A673 (cell line): ENCODE measurements at regions not wholly inside any gene's neighbourhood (a gene's known extent, or its start where the extent isn't known, plus 50 kb on each side); places are given as distances from the start of the nearest gene placed in this dataset.

ENCODE experiments used
- BruUV-seq: library from RNA; stranded (reverse); fragments of 400-500 nt; replicated peaks from 2 replicates; lab custom pipeline; 2021; lab: Mats Ljungman, UMichigan
- CTCF ChIA-PET: fragments of 300-600 bp; sonication (Branson Sonifier 250); formaldehyde crosslinking; loops from one replicate; lab custom pipeline; 2022; ENCODE audit warnings: antibody characterized with exemption; lab: Charles Lee
- POLR2A ChIA-PET: fragments of 300-600 bp; sonication (Branson Sonifier 250); formaldehyde crosslinking; loops from one replicate; lab custom pipeline; 2022; ENCODE audit warnings: antibody characterized with exemption; ENCODE audit not compliant: low non-redundant PET; lab: Charles Lee
- DNase-seq: peaks from one replicate; pipeline ENCODE4 v3.0.0-alpha.2; 2015; ENCODE audit warnings: low spot score
- H3K27ac ChIP-seq: fragments of 200-600 bp; sonication (generic); 2 replicates; pipeline ENCODE4 v1.5.1; 2016; ENCODE audit warnings: mixed run types, low read depth, mild to moderate bottlenecking, mixed read lengths, antibody characterized with exemption, low read length; ENCODE audit not compliant: poor library complexity, severe bottlenecking
- H3K27me3 ChIP-seq: fragments of 200-600 bp; sonication (generic); replicated peaks from 2 replicates; pipeline ENCODE4 v1.6.1; 2017; ENCODE audit warnings: mixed run types, low read depth, mild to moderate bottlenecking, mixed read lengths, antibody characterized with exemption, low read length; ENCODE audit not compliant: insufficient read depth, poor library complexity
- H3K36me3 ChIP-seq: fragments of 200-600 bp; sonication (generic); 2 replicates; pipeline ENCODE4 v1.6.1; 2016; ENCODE audit warnings: mixed run types, mild to moderate bottlenecking, mixed read lengths, antibody characterized with exemption, low read length; ENCODE audit not compliant: insufficient read depth, poor library complexity, severe bottlenecking
- H3K4me1 ChIP-seq: fragments of 200-600 bp; sonication (generic); 2 replicates; pipeline ENCODE4 v1.6.1; 2017; ENCODE audit warnings: mixed run types, mild to moderate bottlenecking, mixed read lengths, antibody characterized with exemption, low read length; ENCODE audit not compliant: insufficient read depth, poor library complexity, severe bottlenecking
- H3K4me3 ChIP-seq: fragments of 200-600 bp; sonication (generic); 2 replicates; pipeline ENCODE4 v1.5.1; 2016; ENCODE audit warnings: low read depth, mixed run types, mild to moderate bottlenecking, mixed read lengths, low read length; ENCODE audit not compliant: poor library complexity, severe bottlenecking
- H3K9me3 ChIP-seq: fragments of 200-600 bp; sonication (generic); 2 replicates; pipeline ENCODE4 v1.6.1; 2016; ENCODE audit warnings: mixed run types, low read depth, mild to moderate bottlenecking, mixed read lengths, antibody characterized with exemption, low read length; ENCODE audit not compliant: poor library complexity, severe bottlenecking
- EZH2 ChIP-seq: fragments of 200-600 bp; sonication (generic); IDR thresholded peaks from 2 replicates; pipeline ENCODE4 v1.6.1; 2017; ENCODE audit warnings: borderline replicate concordance, low read depth, mild to moderate bottlenecking, mixed read lengths, antibody characterized with exemption, low read length; ENCODE audit not compliant: poor library complexity, severe bottlenecking
- intact Hi-C: fragments of 100-400 bp; cut with micrococcal nuclease; formaldehyde crosslinking; loops from one replicate; pipeline ENCODE4 v1.10.0; 2022; ENCODE audit not compliant: unreplicated experiment
- TF ChIP-seq, protein P1 (sequence below): fragments of 300-800, 200-600 bp; sonication (generic); conservative IDR thresholded peaks from 2 replicates; pipeline ENCODE4 v1.5.1; 2017; ENCODE audit warnings: low read depth, mild to moderate bottlenecking, antibody characterized with exemption, low read length, moderate library complexity, mixed read lengths

DNA sequence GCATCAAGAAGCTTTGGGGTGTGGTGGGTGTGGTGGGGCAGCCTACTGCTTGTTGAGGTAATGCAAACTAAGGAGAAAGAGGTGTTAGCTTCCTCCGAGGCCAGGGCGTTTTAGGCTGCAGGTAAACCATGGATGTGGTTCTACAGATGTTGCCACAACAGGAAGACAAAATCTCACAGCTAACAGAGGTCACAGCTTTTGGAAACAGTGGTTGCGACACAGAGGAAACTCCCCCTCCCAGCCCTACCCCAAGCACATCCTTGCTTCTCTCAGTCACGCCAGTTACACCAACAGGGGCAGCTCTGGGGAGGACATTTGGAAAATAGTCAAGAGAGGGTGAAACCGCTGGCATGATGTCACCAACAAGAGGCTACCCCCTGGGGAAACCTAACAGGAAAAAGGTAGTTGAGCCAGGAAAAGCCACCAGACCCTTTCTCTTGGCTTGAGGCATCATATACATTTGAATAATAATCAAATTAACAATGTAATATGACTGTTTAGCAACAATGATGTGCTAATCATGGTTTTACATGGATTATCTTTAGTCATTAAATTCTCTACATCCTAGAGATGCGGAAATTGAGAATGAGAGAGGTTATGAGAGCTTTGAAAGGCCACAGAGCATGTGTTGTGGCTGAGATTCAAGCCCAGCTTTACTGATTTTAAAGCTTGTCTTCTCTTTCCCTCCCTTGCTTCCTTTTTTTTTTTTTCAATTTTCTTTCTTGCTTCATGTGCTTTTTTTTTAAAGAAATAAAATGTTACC, 82.2 kb upstream of the IL12B start:
- no TSS peak for BruUV-seq
- peak; percentile 37 for DNase-seq
- POLR2A ChIA-PET, result interaction anchor here (0.6 kb wide), 1 partner anchor 274 kb away, joined by 10 read pairs; no protein-coding TSS in a partner anchor

DNA sequence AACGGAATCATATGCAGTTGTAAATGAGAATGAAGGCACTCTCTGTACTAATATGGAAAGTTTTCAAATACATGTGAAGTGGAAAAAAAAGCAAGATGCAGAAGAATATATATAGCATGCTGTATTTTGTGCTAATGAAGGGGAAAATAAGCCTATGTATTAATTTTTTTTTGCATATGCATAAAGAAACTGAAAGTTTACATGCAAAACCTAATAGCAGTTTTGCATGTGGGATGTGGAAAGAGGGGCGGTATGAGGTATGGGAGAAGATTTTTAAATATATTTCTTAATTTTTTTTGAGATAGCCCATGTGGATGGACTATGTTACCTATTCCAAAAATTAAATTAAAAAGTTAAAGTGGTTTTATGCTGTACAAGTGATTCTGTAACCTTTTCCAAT, 83.7 kb upstream of the IL12B start:
- H3K9me3 ChIP-seq, result no peaks in the 10 kb centered on the region
- ChIA-PET CTCF (no interaction called here), POLR2A (no interaction called here)
- H3K4me1 ChIP-seq, result no peaks in the 10 kb centered on the region
- TF ChIP-seq, protein P1, sequence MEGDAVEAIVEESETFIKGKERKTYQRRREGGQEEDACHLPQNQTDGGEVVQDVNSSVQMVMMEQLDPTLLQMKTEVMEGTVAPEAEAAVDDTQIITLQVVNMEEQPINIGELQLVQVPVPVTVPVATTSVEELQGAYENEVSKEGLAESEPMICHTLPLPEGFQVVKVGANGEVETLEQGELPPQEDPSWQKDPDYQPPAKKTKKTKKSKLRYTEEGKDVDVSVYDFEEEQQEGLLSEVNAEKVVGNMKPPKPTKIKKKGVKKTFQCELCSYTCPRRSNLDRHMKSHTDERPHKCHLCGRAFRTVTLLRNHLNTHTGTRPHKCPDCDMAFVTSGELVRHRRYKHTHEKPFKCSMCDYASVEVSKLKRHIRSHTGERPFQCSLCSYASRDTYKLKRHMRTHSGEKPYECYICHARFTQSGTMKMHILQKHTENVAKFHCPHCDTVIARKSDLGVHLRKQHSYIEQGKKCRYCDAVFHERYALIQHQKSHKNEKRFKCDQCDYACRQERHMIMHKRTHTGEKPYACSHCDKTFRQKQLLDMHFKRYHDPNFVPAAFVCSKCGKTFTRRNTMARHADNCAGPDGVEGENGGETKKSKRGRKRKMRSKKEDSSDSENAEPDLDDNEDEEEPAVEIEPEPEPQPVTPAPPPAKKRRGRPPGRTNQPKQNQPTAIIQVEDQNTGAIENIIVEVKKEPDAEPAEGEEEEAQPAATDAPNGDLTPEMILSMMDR, result no peak
- no peak for TF ChIP-seq EZH2
- no peak overlapping the region for H3K27ac ChIP-seq
- H3K36me3 ChIP-seq, result no peaks in the 10 kb centered on the region
- no peak for DNase-seq
- no peak overlapping the region for H3K4me3 ChIP-seq
- no TSS peak for BruUV-seq
- no peaks in the 10 kb centered on the region for H3K27me3 ChIP-seq
- intact Hi-C loops, result no loop called here

More for the DNA sequence above, 82.2 kb upstream of the IL12B start:
- no peak overlapping the region for H3K27ac ChIP-seq
- H3K27me3 ChIP-seq, result no peaks in the 10 kb centered on the region
- H3K36me3 ChIP-seq, result no peaks in the 10 kb centered on the region
- no peaks in the 10 kb centered on the region for H3K4me1 ChIP-seq
- no peak for TF ChIP-seq EZH2
- TF ChIP-seq, protein P1, result no peak
- no peaks in the 10 kb centered on the region for H3K9me3 ChIP-seq
- CTCF ChIA-PET, result interaction anchor here (1.1 kb wide), 1 partner anchor 126 kb away, joined by 3 read pairs; no protein-coding TSS in a partner anchor
- intact Hi-C loops, result no loop called here
- H3K4me3 ChIP-seq, result no peak overlapping the region

DNA sequence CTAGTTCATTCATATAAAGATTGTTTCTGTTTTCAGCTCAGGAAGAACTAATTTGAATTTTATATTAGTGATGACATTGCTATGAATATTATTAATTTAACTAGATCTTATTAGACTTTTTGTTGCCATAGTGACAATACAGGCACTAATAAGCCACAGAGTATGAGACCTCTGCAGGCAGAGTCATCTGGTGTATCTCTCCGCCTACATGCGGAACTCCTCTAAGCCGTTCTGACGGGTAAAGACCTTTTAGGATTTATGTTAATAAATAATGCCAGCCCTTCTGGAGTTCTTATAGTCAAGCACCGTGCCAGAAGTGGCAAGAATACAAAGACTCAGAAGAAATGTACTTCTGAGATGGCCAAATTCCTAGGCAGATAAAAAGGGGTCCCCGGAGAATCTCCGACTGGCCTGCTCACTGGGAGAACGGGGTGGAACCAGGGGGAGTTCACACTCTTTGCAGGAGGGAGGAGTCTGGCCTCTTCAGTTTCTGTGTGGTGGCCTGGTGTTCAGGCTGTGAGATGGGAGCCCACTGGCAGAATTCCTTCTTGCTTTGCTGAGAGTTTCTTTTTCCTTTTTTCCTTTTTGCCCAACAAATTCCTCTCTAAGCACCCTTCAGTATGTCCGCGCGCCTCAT, 85.1 kb upstream of the IL12B start:
- Histone ChIP-seq H3K9me3 (no peaks in the 10 kb centered on the region), H3K4me3 (no peak overlapping the region), H3K27ac (no peak overlapping the region), H3K27me3 (no peaks in the 10 kb centered on the region), H3K4me1 (no peaks in the 10 kb centered on the region), H3K36me3 (no peaks in the 10 kb centered on the region)
- ChIA-PET POLR2A (no interaction called here), CTCF (no interaction called here)
- no peak for TF ChIP-seq EZH2
- TF ChIP-seq, protein P1, result no peak
- DNase-seq, result peak; percentile 9
- intact Hi-C loops, result no loop called here
- no TSS peak for BruUV-seq
